Myocyte (in vitro differentiated cells): ENCODE measurements at regions not wholly inside any gene's neighbourhood (a gene's known extent, or its start where the extent isn't known, plus 50 kb on each side); places are given as distances from the start of the nearest gene placed in this dataset.

Experiments used
- DNase-seq: peaks from one replicate; pipeline ENCODE4 v3.0.0-alpha.2; 2012; ENCODE audit warnings: low read depth

DNA sequence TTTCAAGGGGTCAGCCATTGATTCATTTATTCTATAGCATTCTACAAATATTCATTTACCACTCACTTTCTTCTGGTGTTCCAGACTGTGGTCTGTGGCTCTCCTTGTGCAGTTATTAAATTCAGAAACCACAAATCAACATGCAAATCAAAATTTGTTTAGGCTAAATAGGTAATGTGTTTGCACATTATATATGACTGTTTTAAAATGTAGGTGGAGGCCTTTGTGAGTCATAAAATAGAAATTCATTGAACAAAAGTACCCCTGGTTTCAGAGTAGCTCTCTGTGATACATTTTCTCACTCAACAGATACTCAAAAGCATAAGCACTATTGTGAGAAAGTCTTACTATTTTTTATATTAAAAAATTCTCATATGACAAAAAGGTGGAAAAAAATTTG lies 385.5 kb upstream of the TSHZ2 start:
- no peak for DNase-seq

DNA sequence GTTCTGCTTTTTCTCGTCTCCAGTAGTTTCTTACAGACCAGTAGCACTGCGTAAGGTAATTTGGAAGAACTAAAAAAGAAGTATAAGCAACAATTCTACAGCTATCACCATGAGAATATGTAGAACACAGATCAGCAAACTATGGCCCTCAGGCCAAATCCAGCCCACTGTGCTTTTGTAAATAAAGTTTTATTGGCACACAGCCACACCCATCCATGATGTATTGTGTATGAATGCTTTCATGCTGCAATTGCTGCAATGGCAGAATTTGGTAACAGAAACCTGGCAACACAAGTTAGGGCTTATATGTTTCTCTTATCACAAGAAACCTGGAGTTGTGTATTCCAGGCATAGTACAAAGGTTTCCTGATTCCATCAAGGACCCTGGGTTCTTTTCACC lies 386.8 kb upstream of the TSHZ2 start:
- no peak for DNase-seq

DNA sequence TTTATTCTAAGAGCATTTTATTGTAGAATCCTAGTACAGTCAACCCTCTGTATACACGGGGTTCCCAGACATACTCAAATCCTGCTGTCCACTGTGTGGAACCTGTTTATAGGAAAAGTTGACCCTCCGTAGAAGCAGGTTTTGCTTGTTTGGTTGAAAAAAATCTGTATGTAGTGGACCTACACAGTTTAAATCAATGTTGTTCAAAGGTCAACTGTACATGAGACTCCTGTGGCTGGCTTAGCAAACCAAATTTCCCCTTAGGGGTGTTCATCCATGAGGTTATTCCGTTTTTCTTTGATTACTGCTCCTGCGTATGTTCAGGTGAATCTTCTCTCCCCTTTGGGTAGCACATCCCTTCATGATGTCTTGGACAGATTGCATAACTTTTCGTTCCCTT lies 387.0 kb upstream of the ZFP64 start:
- DNase-seq: no peak

DNA sequence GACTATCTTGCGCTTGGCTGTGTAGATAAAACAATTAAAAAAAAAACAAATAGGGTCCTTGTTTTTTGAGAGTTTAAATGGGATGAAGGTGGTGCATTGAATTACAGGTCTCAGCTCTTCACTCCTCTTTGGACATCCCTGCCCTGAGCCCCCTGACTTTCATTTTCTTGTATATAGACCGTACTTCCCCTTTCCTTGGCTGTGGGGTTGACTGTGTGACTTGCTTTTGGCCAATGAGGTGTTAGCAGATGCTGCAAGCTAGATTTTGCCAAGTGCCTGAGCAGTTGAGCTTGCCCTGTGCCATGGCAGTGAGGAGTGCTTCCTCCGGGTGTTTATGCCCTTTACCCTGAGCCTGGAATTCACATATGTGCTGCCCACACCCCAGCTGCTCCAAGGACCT lies 386.1 kb upstream of the ZFP64 start:
- no peak for DNase-seq

DNA sequence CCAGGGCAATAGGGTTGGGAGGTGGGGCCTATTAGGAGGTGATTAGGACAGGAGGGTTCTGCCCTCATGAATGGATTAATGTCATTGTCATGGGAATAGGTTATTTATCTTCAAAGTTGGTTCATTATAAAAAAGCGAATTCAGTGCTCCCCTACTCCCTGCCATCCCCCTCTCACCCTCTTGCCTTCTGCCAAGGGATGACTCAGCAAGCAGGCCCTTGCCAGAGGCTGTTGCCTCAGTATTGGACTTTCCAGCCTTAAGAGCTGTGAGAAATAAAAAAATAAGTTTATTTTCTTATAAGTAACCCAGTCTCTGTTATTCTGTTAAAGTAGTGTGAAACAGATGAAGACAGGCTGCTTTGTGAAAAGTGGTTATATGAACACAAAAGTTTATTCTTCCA lies 381.1 kb upstream of the ZFP64 start:
- DNase-seq: no peak

DNA sequence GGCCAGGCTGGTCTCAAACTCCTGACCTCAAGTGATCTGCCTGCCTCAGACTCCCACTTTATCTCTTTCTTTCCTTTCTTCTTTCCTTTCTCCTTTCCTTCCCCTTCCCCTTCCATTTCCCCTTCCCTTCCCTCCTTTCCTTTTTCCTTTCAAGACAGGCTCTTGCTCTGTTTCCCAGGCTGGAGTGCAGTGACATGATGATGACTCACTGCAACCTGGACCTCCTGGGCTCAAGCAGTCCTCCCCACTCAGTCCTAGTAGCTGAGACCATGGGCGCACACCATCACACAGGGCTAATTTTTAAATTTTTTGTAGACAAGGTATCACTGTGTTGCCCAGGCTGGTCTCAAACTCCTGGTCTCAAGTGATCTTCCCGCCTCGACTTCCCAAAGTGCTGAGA lies 377.6 kb upstream of the ZFP64 start:
- DNase-seq: no peak

DNA sequence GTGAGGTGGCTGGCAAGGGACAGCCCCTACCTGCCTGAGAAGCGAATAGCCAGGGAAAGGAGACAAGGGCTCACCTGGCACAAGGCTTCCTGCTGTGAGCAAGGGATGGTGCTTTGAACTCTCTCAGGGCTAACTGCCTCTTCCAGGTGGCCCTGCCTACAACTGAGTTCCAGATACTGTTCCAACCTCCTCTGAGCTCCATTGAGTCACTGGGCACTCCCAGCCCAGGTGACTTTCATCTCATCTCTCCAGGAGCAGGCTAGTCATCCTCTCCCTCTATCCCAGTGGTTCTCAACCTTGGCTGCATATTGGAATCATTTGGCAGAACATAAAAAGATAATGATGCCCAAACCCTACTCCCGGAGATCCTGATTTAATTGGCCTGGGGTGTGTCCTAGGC lies 374.0 kb upstream of the ZFP64 start:
- DNase-seq: no peak

DNA sequence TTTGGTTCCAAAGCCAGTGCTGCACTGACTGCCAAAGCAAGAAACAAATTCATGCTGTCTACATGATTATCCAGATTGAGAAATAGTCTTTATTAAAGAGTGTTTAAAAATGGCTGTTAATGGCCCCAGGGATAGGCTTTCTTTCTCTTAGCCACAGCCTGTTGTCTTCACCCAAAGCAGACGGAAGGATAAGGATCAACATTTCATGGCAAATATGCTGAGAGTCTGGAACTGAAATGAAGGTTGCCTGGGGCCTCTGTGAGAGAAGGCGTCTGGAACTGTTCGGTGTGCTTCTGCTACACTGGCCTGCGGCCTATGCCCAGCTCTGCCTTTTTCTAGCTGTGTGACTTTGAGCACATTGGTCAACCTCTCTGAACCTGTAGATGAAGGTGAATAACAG lies 373.0 kb upstream of the ZFP64 start:
- no peak for DNase-seq

DNA sequence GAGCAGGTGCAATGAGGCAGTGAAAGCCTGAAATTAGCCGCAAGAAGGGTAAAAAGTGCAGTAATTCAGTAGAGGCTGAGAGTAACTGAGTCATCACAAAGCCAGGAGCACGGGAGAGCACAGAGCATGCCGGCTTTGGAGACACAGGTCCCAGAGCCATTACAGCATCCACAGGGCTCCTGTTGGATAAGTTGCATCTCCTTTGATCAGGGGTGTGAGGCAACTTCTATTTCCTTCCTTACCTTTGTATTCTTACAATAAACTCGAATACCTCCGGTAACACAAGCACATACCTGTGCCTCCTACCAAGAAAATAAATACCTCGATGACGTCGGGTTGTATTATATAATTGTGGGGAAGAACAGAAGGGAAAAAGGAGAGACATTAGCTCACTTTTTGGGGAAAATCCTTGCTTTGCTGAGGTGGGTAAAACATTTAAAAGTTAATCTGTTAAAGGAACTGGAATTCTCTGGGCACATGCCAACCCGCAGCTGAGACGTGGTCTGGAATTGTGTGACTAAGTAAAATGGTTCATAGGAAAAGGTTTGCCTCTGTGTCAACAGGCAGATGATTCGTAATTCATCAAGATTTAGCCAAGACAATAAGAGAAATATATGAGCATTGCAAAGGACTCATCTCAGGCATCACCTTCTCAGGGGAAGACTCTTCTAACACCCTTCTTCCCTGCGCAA lies 360.7 kb upstream of the ZFP64 start:
- DNase-seq: peak; percentile 71

DNA sequence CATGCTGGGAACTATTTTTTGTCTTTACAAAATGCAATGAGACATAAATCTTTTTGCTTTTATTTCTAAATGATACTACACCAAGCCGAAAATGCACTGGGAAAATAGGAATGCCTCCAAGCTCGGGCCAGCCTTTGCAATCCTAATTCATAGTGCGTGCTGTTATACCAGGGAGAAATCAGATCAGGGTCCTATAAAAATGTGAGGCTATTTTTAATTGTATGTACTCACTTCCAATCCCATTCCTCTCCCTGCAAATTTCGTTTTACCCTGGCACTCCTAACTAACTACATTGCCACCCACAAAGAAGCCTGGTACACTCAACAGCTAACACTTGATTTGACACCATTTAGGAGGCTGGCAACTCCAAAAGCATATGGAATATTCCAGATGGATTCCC lies 350.6 kb upstream of the ZFP64 start:
- no peak for DNase-seq

DNA sequence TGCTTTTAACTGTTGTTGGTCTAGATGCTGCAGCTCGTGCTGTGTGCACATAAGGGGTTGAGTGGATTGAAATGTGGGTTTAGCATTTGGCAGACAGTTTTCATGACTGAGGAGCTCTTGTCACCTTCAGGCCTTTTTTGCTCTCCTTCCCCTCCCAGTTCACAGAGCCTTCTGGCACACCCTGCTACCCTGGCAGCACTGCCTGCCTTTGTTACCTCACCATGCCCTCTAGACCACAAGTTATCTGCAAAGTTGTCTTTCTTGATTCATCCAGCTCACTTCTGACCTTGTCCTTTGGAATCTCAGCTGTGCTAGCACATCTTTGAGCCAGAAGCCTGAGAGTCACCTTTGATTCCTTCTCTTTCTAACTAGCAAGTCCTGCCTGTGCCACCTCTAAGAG lies 348.9 kb upstream of the ZFP64 start:
- DNase-seq: peak; percentile 8

DNA sequence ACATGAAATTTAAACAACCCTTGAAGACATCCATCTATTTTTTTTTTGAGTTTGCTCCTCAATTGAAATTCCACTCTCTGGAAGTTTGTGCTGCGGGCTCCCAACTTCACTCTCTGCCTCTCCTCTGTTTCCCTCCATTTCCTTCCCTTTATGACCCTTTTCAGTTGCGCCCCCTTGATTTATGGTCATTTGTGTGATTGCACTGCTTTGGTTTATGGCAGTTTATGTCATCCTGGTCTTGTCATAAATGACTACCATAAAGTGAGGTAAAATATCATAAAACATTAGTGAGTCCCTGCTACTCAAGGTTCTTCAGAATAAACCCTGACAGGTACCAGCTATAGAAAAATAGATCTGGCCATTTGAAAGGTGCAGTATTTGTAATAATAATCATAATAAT lies 348.3 kb upstream of the ZFP64 start:
- no peak for DNase-seq

DNA sequence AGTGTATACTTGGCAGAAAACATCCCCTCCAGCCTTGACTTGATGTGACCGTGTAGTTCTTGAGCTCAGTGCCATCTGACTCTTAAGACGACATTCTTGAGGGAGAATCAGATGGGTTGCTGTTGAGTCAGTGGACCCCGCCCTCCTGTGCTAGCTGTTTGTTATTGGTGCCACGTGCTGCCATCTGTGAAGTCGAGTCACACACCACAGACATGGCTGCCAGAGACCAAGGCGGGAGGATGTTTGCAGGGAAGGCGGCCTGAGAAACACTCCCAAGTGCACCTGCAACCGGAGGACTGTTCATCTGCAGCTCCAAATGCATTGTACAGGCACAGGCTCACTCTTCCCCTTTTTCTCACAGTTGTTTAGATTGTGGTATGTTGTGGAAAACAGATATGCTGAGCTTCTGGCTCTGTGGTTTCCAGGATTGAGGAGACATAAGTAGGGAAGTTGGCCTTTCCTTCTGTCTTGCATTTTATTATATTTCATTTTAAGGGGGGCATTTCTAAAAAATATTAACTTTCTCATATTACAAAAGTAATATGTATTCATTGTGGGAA lies 345.3 kb upstream of the ZFP64 start:
- DNase-seq: peak; percentile 90

DNA sequence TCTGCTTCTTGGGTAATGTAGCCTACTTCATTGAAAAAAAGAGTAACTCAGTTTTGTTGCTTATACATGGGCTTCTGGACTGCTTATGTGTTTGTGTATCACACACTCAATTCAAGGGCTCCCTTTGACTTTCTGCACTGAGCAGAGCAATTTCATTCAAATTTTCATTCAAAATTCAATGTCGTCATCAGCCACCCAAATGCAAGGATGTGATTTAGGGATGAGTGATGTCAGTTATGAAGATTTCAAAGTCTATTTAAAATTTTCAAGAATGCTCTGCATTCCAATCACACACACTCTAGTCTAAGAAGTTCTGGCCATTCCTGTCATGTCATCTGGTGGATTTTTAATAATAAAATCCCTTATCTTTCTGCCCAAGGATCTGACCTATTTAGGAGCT lies 344.5 kb upstream of the ZFP64 start:
- no peak for DNase-seq

DNA sequence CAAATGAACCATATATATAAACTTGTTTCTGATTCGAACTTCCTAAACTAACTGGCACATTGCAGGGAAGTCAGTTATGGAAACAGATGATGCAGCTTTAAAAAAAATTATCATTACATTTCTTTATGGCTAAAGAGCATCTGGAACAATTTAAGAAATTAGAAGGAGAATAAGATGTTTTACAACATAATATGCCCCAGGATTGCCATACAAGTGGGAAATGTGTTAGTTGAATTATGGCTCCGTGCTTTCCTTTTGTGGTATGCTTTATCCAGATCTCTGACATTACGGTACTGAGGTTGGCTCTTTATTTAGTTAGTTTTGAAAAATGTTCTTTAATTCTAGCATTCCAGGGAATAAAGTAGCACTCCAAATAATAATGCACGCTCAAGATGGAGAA lies 343.0 kb upstream of the ZFP64 start:
- no peak for DNase-seq

DNA sequence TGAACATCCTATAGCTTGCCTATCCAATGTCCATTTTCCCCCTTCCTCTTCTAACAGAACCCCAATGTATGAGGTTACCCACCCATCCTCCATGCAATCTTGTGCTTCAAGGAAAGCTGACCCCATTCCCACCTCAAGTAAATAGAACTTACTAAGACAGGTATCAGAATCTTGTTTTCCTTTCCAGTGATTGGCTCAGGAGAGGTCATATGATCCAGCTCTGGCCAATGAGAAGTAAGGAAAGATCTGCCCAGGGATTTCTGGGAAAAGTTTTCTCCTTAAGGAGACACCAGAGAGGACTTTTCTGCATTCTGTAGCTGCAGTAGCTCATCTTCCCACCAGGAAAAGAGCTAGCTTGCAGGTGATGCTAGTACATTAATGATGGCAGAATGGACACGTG lies 341.8 kb upstream of the ZFP64 start:
- DNase-seq: no peak

DNA sequence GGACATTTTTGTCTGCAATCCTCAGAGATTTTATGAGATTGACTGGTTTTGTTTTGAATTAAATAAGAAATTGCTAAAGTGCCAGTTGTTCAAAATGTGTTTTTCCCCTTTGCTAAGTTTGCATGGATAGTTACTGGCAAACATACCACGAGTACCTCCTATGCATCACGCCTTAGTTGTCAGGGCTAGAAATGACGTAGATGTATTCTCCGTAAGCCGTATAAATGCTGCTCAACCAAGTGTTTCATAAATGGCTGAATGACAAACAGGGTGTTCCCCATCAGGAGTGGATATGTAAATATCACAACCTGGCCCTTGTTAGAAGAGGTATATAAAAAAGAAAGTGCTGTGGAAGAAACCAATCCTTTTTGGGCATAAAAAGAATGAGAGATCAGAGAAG lies 341.1 kb upstream of the ZFP64 start:
- no peak for DNase-seq

DNA sequence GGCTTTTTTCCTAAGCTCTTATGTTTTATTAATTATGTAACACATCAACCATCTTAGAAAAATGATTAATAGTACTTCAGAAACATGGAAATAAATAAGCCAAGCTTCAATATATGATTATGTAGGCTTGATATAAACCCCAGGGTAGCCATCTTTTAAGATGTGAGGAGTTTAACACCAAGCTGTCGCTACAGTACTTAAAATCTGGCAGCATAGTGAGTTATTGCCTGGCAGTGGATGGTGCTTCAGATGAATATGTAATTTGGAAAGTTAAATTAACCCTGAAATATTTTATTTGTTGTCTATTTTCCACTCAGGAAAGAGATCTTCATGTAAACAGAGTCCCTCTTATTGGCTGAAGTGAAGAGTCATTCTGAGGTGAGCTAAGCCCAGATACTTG lies 339.0 kb upstream of the ZFP64 start:
- DNase-seq: no peak

DNA sequence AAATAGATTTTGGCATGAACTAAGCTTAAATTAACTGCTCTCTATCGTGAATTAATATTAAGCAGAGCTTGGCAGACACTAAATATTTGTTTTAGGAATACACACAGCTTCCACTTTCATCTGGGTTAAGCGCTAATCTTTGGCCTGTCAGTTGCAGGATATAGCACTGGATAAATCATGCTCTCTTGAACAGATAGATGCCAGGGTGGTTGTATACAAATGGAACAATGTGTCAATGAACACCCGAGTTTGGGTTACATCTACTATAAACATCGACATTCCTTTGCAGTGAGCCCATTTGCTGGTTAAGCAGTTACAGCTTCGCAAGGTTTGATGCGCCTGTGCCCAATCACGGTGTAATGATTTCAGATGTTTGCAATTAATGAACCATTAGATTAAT lies 338.2 kb upstream of the ZFP64 start:
- DNase-seq: no peak

DNA sequence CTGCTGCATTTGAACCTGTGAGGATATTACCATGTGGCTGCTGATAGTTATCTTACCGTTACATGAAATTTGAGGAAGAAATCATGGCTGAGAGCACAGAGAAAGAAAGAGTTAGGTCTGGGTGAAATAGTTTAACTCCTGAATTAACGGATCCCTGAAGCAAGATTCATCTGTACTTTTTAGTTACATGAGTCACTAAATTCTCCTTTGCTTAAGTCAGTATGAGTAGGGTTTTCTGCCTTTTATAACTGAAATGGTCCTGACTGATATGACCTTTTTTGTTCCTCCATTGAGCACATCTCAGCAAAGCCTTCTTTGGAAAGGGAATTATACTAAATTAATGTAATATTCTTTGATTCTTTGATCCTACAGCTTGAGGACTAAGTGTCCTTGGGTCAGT lies 333.3 kb upstream of the ZFP64 start:
- no peak for DNase-seq

DNA sequence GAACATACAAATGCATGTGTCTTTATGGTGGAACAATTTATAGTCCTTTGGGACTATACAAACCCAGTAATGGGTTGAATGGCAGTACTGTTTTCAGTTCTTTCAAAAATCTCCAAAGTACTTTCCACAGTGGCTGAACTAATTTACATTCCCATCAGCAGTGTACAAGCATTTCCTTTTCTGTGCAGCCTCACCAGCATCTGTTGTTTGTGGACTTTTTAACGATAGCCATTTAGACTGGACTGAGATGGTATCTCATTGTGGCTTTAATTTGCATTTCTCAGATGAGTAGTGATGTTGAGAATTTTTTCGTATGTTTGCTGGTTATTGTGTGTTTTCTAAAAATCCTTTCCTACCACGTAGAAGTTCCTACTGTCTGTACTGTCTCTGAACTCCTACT lies 327.2 kb upstream of the ZFP64 start:
- DNase-seq: no peak

DNA sequence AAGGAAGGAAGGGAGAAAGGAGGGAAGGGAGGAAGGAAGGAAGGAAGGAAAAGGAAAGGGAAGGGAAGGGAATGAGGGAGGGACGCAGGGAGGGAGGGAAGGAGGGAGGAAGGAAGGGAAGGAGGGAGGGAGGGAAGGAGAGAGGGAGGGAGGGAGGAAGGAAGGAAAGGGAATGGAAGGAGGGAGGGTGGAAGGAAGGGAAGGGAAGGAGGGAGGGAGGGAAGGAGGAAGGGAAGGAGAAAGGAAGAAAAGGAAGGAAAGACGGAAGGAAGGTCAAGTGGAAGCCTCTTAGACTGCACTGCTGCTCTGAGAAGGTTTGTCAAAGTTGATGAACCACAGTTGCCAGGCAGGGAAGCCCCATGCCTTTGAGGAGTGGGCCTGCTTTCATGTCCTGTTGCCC lies 324.3 kb upstream of the ZFP64 start:
- no peak for DNase-seq

DNA sequence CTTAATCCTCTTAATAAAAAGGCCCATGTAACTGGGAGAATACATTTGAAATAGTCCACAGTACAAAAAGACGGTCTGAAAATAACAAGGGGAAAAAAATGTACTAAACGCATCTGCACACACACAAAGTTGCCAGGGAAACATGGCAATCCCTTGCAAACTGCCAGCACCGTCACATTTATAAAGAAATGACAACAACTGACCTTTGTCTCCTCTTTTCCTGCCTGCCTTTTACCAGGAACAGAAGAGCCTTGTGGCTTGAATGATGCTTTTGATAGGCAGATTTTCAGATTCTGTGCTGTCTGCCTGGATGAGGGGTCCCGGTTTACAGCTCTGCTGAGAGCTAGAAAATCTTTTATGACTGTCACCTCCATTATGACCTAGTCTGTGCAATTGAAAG lies 308.6 kb upstream of the ZFP64 start:
- no peak for DNase-seq

DNA sequence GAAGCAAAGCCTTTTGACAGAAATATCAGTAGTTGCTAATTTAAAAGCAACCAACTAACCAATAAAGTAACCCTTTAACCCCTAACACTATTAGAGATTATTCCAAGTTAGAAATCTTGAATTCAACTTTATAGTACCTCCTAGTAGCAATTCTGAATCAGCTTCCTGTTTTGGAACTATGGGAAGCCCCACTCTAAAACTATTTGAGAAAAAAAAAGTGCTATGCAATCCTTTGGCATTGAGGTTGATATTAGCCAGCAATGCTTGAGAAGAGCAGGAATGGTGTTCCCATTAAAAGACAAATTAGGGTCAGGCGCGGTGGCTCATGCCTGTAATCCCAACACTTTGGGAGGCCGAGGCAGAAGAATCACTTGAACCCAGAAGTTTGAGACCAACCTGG lies 306.2 kb upstream of the ZFP64 start:
- no peak for DNase-seq
